Panc1 (cell line): ENCODE measurements at regions not wholly inside any gene's neighbourhood (a gene's known extent, or its start where the extent isn't known, plus 50 kb on each side); places are given as distances from the start of the nearest gene placed in this dataset.

Source experiments
- ATAC-seq: fragments of 200-7000 bp; cut with Tn5 transposase; 2 replicates; pipeline ENCODE4 v1.9.1; 2020; ENCODE audit warnings: mild to moderate bottlenecking, moderate library complexity
- BruUV-seq: library from RNA; stranded (reverse); fragments of 400-500 nt; replicated peaks from 2 replicates; lab custom pipeline; 2021; lab: Mats Ljungman, UMichigan
- CTCF ChIA-PET: fragments of 300-600 bp; sonication (Branson Sonifier 250); formaldehyde crosslinking; loops from one replicate; lab custom pipeline; 2022; ENCODE audit warnings: antibody characterized with exemption; lab: Charles Lee
- POLR2A ChIA-PET: fragments of 300-600 bp; sonication (Branson Sonifier 250); formaldehyde crosslinking; loops from one replicate; lab custom pipeline; 2022; ENCODE audit warnings: antibody characterized with exemption; lab: Charles Lee
- DNase-seq: peaks from one replicate; pipeline ENCODE4 v3.0.0-alpha.2; 2010; ENCODE audit warnings: low read depth, low spot score
- H3K27ac ChIP-seq: 2 replicates; pipeline ENCODE4 v1.5.1; 2011; ENCODE audit warnings: mild to moderate bottlenecking, low read length, inconsistent platforms
- H3K27me3 ChIP-seq: fragments of 200-500 bp; sonication (Bioruptor generic); 2 replicates; pipeline ENCODE4 v1.6.0; 2014; ENCODE audit warnings: low read length, inconsistent platforms; ENCODE audit not compliant: control insufficient read depth, insufficient read depth
- H3K36me3 ChIP-seq: fragments of 200-500 bp; sonication (Bioruptor generic); 2 replicates; pipeline ENCODE4 v1.5.1; 2014; ENCODE audit warnings: inconsistent platforms, mild to moderate bottlenecking, low read length, moderate library complexity; ENCODE audit not compliant: control insufficient read depth, insufficient read depth
- H3K4me1 ChIP-seq: 2 replicates; pipeline ENCODE4 v1.5.1; 2011; ENCODE audit warnings: inconsistent platforms, mild to moderate bottlenecking, low read length, moderate library complexity; ENCODE audit not compliant: control insufficient read depth, insufficient read depth
- H3K4me3 ChIP-seq, 2 experiments: 2 replicates each; pipeline ENCODE4 v1.5.1; 2011 to 2012; ENCODE audit warnings: low read depth in 2 of 2, low read length in 2 of 2, mild to moderate bottlenecking in 2 of 2, inconsistent platforms in 1 of 2, moderate library complexity in 1 of 2
- H3K9me3 ChIP-seq: fragments of 200-500 bp; sonication (Bioruptor generic); 2 replicates; pipeline ENCODE4 v1.5.1; 2014; ENCODE audit warnings: low read depth, mild to moderate bottlenecking, inconsistent platforms, low read length, moderate library complexity; ENCODE audit not compliant: control insufficient read depth, insufficient read depth
- CTCF ChIP-seq: fragments of 450-650 bp; IDR thresholded peaks from 2 replicates; pipeline ENCODE4 v1.5.1; 2017; ENCODE audit warnings: mild to moderate bottlenecking
- POLR2AphosphoS5 ChIP-seq: IDR thresholded peaks from 2 replicates; pipeline ENCODE4 v1.6.1; 2012; ENCODE audit warnings: mild to moderate bottlenecking, low read depth, low read length, moderate library complexity
- REST ChIP-seq, 2 experiments: IDR thresholded peaks; 2 replicates each; pipeline ENCODE4 v1.6.1; 2011 to 2012; ENCODE audit warnings: low read depth in 2 of 2, control low read depth in 1 of 2, low read length in 1 of 2, mild to moderate bottlenecking in 1 of 2, moderate library complexity in 1 of 2; ENCODE audit not compliant: insufficient read depth in 1 of 2
- SIN3A ChIP-seq: IDR thresholded peaks from 2 replicates; pipeline ENCODE4 v1.6.1; 2012; ENCODE audit warnings: low read depth, mild to moderate bottlenecking, low read length, moderate library complexity, borderline replicate concordance; ENCODE audit not compliant: insufficient read depth
- TCF7L2 ChIP-seq: IDR thresholded peaks from 2 replicates; pipeline ENCODE4 v1.6.1; 2011; ENCODE audit warnings: mild to moderate bottlenecking, low read depth, low read length, inconsistent platforms
- in situ Hi-C: cut with HindIII; loops from 2 replicates; pipeline ENCODE4 v1.10.0; 2016; ENCODE audit warnings: low sequenced_read_pairs, low pct_unique_long_range_greater_than_20kb
- intact Hi-C: fragments of 100-400 bp; cut with micrococcal nuclease; formaldehyde crosslinking; loops from one replicate; pipeline ENCODE4 v1.10.0; 2022; ENCODE audit not compliant: unreplicated experiment

- H3K9me3 ChIP-seq, result no peaks in the 10 kb centered on the region
- ATAC-seq (no peak), DNase-seq (no peak)
- no peak overlapping the region for H3K4me3 ChIP-seq
- no peaks in the 10 kb centered on the region for H3K4me1 ChIP-seq
- POLR2A ChIA-PET, result no interaction called here
- no peak overlapping the region for H3K27ac ChIP-seq
- in situ Hi-C loops (no loop called here), intact Hi-C loops (no loop called here)
- CTCF ChIA-PET, result no interaction called here
- H3K27me3 ChIP-seq, result no peaks in the 10 kb centered on the region
- TF ChIP-seq SIN3A (no peak), REST (IDR thresholded peaks at IDR 0.05; ENCODE audit: insufficient read depth in 1 of 2, low read depth in 2 of 2, low read length in 1 of 2) (no peak), CTCF (no peak), TCF7L2 (no peak)
- no TSS peak for BruUV-seq
- H3K36me3 ChIP-seq, result no peaks in the 10 kb centered on the region
Observed at GRCh38 chr10:10626734-10627133, 390.9 kb upstream of the CELF2 start.

- CTCF ChIA-PET, result no interaction called here
- no peaks in the 10 kb centered on the region for H3K9me3 ChIP-seq
- ATAC-seq (no peak), DNase-seq (no peak)
- H3K27me3 ChIP-seq, result no peaks in the 10 kb centered on the region
- no peaks in the 10 kb centered on the region for H3K36me3 ChIP-seq
- no peak for TF ChIP-seq SIN3A
- TF ChIP-seq CTCF, result no peak
- no peak for TF ChIP-seq TCF7L2
- TF ChIP-seq REST (IDR thresholded peaks at IDR 0.05; ENCODE audit: insufficient read depth in 1 of 2, low read depth in 2 of 2, low read length in 1 of 2), result no peak
- no peak for TF ChIP-seq POLR2AphosphoS5
- no peak overlapping the region for H3K27ac ChIP-seq
- no TSS peak for BruUV-seq
- no peaks in the 10 kb centered on the region for H3K4me1 ChIP-seq
- intact Hi-C loops (no loop called here), in situ Hi-C loops (no loop called here)
- POLR2A ChIA-PET, result interaction anchor here (0.6 kb wide), 1 partner anchor 1239 kb away, joined by 12 read pairs; no protein-coding TSS in a partner anchor
- no peak overlapping the region for H3K4me3 ChIP-seq
Observed at GRCh38 chr10:10627414-10627813, 390.3 kb upstream of the CELF2 start.
